ENCODE measurements at regions not wholly inside any gene's neighbourhood (a gene's known extent, or its start where the extent isn't known, plus 50 kb on each side); places are given as distances from the start of the nearest gene placed in this dataset.

GRCh38 chr13:111541752-111542529 is 221.5 kb downstream of the TEX29 start:
- no peak overlapping the region for H3K56ac ChIP-seq (ENCODE audit: insufficient read length, low read depth, low read length)
- no peak overlapping the region for H2BK20ac ChIP-seq (ENCODE audit: low read depth, low read length, poor library complexity, severe bottlenecking)
- no peak overlapping the region for H4K8ac ChIP-seq (replicated peaks; ENCODE audit: insufficient read length, low read depth, low read length)
- TF ChIP-seq CTCF (conservative IDR thresholded peaks at IDR 0.05) = no peak
- no peaks in the 10 kb centered on the region for H4K20me1 ChIP-seq (ENCODE audit: control insufficient read depth, insufficient read depth, insufficient read length)
- no peak overlapping the region for H3K27ac ChIP-seq (ENCODE audit: insufficient read length, low read depth, low read length)
- no peak overlapping the region for H2BK15ac ChIP-seq (ENCODE audit: low read depth, low read length)
- H3K23ac ChIP-seq (ENCODE audit: insufficient read length, low read depth, low read length) = no peak overlapping the region
- H4K5ac ChIP-seq (ENCODE audit: insufficient read length, low read depth, low read length) = no peak overlapping the region
- no peak overlapping the region for H3K9ac ChIP-seq (ENCODE audit: extremely low read depth, insufficient read length, low read length)
- no CpG with 5 or more reads among the region's 15 CpGs for WGBS (ENCODE audit: extremely low coverage, insufficient read length, low lambda C conversion rate)
- H3K79me1 ChIP-seq (ENCODE audit: insufficient read depth, low read depth, low read length, poor library complexity, severe bottlenecking) = no peaks in the 10 kb centered on the region
- Mint-ChIP-seq H3K36me3 (ENCODE audit: insufficient read depth in 1 of 3, low read depth in 3 of 3) (no peaks in the 10 kb centered on the region), H3K4me1 (peaks cover 16 to 28% of the 10 kb centered on the region in 2 experiments), H3K4me3 (no peak overlapping the region), H3K27me3 (ENCODE audit: low read depth) (peaks cover 27% of the 10 kb centered on the region), H3K27ac (no peak overlapping the region), H3K9me3 (no peaks in the 10 kb centered on the region; a peak in 1 of 5 replicates)
- no peaks in the 10 kb centered on the region for H3K4me1 ChIP-seq (ENCODE audit: insufficient read depth, low read length)
- H3K4me2 ChIP-seq (ENCODE audit: insufficient read depth, insufficient read length, low read length) = no peak overlapping the region
- H3K14ac ChIP-seq (ENCODE audit: insufficient read depth, low read length) = no peak overlapping the region
- H3K27me3 ChIP-seq (ENCODE audit: insufficient read depth, low read length) = no peaks in the 10 kb centered on the region
- no peak overlapping the region for H3T11ph ChIP-seq (ENCODE audit: low read length)
- H3K4ac ChIP-seq (ENCODE audit: low read depth, low read length) = no peak overlapping the region
- H3K23me2 ChIP-seq (ENCODE audit: insufficient read length, low read depth, low read length, poor library complexity, severe bottlenecking) = no peaks in the 10 kb centered on the region
- H2AK5ac ChIP-seq (ENCODE audit: insufficient read length, low read length) = no peak overlapping the region
- no peak overlapping the region for H2BK12ac ChIP-seq (ENCODE audit: insufficient read length, low read depth, low read length)
- no peak overlapping the region for H4K91ac ChIP-seq (ENCODE audit: insufficient read length, low read depth, low read length)
- H3K9me3 ChIP-seq (ENCODE audit: control insufficient read depth, low read depth, low read length) = no peaks in the 10 kb centered on the region
- H2BK120ac ChIP-seq (ENCODE audit: low read depth, low read length, poor library complexity, severe bottlenecking) = no peak overlapping the region
- DNase-seq = no peak
- H3K79me2 ChIP-seq (ENCODE audit: insufficient read depth, low read length) = no peaks in the 10 kb centered on the region
- H2AFZ ChIP-seq (ENCODE audit: low read length) = no peak overlapping the region
- no peak overlapping the region for H2BK5ac ChIP-seq (ENCODE audit: insufficient read length, low read length)
- no peak overlapping the region for H3K18ac ChIP-seq (ENCODE audit: insufficient read length, low read depth, low read length)
